CD4-positive, alpha-beta T cell treated with Interleukin-15 for 1 hour (primary cell): ENCODE measurements at regions not wholly inside any gene's neighbourhood (a gene's known extent, or its start where the extent isn't known, plus 50 kb on each side); places are given as distances from the start of the nearest gene placed in this dataset.

Experiments
- DNase-seq: peaks from one replicate; pipeline ENCODE4 v3.0.0-alpha.2; 2020

DNA sequence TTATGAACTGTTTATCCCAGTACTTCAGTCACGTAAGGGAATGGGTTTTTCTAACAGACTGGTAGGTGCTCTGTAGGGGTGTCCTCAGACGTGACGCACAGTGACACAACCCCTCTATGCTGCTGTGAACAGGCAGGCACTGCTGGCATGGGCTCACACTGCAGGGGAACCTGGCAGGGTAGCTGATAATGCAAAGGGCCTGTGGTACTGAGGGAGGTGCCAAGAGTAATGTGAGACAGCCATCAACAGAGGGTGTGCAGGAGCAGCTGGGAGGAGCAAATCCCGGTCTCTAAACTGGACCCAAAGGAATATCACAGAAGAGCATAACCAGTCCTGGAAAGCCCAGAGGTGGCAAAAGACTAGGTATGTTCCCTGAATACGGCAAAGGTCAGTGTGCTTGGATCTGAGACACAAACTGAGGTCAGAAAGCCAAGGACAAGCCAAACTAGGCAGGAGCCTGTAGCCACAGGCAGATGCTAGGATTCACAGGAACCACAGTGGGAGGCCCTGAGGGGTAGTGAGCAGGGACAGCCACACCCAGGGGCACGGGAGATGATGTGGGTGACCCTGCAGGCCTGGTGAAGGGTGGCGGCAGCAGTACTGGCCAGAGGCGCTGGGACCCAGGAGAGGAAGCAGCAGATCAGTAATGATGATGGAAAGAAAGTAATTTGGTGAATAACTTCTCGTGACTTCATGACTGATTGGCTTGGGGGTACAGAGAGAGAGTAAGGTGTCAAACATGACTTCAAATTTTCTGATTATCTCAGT is 248.1 kb upstream of the CHRNA7 start:
- no peak for DNase-seq

- no peak for DNase-seq
Observed at GRCh38 chr15:31782951-31783350, 247.4 kb upstream of the CHRNA7 start.

DNA sequence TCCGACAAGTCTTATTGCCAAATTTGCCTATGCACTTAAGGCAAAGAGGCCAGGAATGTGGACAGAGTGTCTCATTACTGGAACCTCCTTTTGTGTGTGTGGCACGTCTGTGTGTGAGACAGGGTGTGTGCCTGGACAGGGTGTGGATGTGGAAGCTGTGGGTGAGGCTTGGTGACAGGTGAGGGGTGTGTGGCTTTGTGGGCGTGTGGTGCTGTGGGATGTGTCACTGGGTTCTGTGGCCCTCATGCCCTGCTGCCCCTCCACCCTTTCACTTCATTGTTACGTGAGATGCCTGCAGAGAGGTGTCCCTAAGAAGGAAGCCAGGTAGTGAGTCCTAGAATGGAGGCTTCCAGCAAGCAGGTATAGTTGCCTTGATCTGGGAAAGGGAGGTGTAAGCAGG is 244.0 kb upstream of the CHRNA7 start:
- DNase-seq = no peak

GRCh38 chr15:31788104-31788503 is 242.2 kb upstream of the CHRNA7 start:
- DNase-seq = no peak

DNA sequence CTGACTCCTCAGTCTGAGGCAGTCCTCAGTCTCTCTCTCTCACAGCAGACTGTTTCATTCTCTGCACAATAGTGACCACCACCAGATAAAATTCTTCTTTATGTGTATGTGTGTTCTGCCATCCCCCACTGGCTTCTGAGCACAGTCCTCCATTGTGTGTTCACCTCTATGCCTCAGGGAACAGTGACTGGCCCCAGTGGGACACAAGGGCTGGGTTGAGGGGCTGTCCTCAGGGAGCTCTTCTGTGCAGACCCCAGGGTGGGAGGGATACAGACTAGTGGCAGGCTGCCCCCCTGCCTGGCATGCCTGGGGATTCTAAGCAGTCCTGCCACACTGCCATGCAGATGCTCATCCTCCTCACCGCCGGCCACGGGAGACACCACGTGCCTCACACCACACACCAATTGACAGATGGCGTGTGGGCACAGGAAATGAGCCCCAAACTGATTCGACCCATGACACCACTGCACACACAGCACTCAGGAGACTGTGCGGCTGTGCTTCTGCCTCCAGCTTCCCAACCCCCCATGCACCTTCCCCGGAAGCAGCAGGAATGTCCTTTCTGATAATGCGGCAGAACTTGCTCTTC is 237.6 kb upstream of the CHRNA7 start:
- DNase-seq = no peak

- no peak for DNase-seq
Observed at GRCh38 chr15:31799319-31799714, 231.0 kb upstream of the CHRNA7 start.

- DNase-seq = no peak
Observed at GRCh38 chr15:31799715-31800321, 230.5 kb upstream of the CHRNA7 start.

GRCh38 chr15:31801152-31801551 is 229.2 kb upstream of the CHRNA7 start:
- DNase-seq = no peak

GRCh38 chr15:31802761-31803160 is 227.6 kb upstream of the CHRNA7 start:
- DNase-seq = no peak

DNA sequence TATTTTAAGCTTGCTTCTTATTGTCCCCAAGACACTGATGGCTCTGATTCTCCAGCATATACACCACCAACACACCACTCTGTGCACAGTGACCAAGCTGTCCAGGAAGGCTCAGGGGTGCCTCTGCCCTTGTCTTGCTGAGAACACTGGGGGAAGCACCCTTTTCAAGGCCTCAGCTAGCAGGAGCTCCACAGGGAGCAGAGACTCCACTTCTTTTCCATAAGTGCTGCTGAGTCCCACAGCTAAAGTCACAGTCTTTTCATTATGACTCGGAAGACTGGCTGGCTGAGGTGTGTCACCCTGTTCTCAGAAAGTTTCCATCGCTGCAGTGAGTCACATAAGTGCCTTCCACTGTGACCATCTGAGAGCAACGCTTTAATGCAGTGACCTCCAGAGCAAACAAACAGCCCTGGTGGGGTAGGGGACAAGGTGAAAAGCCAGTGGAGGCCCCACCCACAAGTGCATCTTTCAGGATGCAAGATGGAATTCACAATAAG is 226.9 kb upstream of the CHRNA7 start:
- DNase-seq = no peak

DNA sequence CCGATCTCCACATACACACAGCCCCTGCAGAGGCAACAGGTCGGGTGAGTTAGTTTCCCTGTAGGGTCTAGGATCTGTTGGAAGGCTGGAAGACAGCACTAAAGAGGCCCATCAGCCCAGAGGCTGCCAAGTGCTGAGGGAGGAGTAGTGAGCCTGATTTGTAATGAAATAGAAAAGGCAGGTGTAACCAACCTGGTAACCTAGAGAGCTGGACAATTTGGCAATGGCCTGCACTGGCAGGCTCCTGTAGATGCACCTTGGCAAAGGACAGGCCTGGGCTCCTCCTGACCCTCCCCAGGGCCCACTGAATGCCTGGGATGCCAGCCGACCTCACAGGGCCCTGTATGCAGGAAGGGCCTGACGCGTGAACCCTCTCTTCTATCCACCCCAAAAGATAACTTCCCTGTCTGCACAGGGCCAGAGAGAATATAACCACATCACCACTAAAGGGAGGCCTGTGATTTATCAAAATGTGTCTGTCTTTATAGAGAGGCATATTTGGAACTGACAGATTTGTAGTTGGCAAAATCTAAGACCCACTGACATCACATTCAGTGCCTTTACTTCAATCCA is 225.1 kb upstream of the CHRNA7 start:
- no peak for DNase-seq

DNA sequence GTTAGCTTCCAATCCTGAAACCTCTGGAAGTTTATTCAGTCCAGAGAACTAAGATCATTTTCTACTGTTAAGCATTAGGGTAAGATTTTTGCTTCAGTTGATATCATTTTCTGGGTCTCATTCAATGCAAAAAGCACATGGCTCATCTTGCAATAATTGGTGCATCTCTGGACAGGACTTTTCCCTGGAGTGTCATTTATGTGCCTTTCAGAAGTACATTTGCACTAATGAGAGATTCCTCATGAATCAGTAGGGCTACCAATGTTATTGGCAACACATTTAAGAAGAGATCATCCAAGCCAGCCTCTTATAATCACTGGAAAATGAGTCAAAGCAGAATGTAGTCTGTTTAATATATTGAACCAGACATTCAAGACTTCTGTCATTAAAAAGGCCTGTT is 224.2 kb upstream of the CHRNA7 start:
- DNase-seq = no peak

DNA sequence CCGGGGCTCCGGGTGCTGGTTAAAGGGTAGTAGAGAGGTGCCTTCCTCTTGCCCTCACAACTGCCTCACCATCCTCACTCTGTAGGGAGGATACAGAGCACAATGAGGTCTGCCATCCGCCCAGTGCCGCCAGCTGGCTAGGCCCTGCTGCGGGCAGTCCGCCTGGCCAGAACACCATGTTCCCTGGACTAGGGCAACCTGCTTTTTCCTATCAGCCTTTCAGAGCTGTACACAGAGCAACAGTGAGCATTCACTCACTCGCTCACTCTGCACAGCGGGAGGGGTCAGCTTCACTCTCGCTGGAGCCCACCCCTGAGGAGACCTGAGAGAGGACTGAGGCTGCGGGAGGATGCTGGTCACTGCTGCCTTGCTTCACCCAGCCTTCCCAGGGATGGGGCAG is 218.7 kb upstream of the CHRNA7 start:
- DNase-seq = no peak

- no peak for DNase-seq
Observed at GRCh38 chr15:31814082-31814481, 216.2 kb upstream of the CHRNA7 start.

DNA sequence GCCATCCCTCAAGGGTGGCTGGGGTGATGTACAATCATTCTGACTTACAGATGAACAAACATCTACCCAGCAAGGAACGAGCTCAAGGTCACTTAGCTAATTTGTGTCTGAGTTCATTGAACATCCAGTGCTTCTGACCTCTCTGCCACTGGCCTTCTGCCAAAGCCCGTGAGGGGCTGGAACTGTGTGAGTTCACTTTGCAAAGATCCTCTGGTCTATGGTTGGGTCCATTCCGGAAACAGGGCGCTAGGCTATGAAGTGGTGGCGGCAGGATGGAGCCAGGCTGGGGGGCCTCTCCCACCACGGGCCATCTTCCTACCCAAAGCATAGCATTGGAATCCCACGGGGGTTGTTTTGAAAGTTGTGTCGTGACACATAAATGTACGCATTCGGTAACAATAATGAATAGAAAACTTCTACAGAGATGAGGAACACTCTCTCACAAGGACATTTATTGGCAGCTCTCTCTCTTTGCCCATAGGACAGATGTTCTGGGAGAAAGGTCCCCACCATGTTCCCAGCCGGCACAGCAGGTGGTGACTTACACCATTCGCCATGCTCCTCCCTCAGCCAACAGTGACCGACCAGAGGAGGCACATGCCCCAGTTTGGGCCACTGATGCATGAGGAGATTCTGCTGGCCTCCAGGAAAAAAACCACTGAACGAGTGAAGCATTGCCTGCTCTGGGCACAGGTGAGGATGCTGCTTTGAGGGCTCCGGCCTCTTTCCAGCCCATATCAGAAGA is 214.7 kb upstream of the CHRNA7 start:
- DNase-seq = no peak

GRCh38 chr15:31822463-31822862 is 207.9 kb upstream of the CHRNA7 start:
- DNase-seq = no peak

DNA sequence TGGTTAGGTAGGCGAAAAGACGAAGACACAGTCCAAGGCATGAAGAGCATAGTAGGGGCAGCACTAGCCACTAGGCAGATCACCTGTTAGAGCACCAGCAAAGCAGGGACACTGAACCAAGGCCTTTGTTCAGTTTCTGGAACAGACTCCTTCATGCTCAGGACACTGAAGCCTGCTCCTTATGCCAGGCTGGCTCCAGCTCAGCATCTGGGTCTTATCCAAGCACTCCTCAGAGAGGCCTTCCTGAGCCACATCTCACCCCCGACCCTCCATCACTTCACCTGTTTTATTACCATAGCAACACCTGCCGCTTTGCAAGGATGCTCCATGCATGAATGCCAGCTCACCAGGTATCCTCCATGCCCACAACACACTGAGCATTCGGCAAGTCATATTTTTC is 206.3 kb upstream of the CHRNA7 start:
- no peak for DNase-seq

- DNase-seq = no peak
Observed at GRCh38 chr15:31828594-31828993, 201.7 kb upstream of the CHRNA7 start.

DNA sequence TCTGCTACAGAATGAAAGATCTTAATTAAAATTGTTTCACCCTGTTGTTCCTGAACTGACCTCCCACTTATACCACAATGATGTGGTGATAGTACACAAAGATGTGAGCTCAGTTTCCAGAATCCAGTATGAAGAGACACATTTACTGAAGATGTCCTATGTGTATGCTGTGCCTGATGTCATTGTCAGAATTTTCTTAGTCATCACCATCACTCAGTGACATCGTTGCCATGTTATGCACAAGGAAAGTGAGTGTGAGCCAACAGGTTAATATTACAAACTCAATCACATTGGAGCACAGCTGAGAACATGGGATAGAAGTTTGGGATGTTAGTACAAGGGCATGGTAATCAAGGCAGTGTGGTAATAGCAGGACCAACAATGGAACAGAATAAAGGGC is 199.7 kb upstream of the CHRNA7 start:
- no peak for DNase-seq

DNA sequence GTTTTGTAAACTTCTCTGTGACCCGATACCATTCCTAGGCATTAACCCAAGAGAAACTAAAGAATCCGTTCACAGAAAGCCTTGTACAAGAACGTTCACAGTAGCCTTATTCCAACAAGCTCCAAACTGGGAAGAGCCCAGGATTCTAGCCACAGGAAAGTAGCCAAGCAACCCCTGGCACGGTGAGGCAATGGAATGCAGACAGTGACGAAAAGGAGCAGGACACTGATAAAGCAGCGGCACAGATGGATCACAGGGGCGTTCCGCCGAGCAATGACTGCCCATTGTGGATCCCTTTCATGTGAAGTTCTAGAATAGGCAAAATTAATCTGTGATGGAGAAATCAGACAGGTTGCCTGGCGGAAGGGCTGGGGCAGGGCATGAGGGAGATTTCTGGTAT is 198.7 kb upstream of the CHRNA7 start:
- no peak for DNase-seq

DNA sequence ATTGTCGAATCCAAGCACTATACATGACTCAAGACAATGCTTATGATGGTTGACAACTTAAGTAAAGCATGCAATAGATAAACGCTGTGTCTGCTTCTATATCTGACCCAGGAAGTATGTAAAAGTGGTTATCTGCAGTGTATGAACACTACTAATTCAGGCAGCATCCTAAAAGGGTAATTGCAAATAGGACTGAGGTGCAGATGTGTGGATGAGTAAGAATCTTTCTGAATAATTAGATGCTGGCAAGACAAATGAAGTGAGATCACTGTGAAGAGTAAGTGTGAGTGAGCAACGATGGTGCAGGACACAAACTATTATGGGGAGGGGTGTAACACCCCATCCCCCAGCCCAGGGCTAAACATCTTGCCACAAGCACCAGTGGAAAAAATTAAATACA is 195.7 kb upstream of the CHRNA7 start:
- no peak for DNase-seq

DNA sequence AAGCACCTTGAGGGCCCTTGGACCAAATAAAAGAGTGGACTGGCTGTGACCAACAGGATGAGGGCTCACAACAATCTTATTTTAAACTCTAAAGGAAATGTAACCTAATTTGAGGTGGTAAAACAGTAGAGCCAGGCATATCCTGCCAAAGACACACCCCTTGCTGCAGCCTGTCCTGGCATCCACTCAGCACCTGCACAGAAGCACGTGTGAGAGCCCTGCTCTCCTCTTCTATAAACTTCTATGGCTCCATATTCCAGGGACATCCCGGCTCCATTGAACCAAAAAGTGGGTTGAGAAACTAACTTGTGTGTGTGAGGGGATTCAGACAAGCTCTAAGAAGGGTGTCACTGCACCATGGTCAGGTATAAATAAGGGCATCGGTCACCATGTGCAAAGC is 190.9 kb upstream of the CHRNA7 start:
- no peak for DNase-seq

- DNase-seq = no peak
Observed at GRCh38 chr15:31840849-31841476, 189.4 kb upstream of the CHRNA7 start.
